HG03565 (cell line): ENCODE measurements at regions not wholly inside any gene's neighbourhood (a gene's known extent, or its start where the extent isn't known, plus 50 kb on each side); places are given as distances from the start of the nearest gene placed in this dataset.

ENCODE experiments used
- ATAC-seq: cut with Tn5 transposase; IDR thresholded peaks from one replicate; pipeline ENCODE4 v1.9.1; 2021; ENCODE audit warnings: mild to moderate bottlenecking, moderate library complexity; ENCODE audit not compliant: unreplicated experiment

DNA sequence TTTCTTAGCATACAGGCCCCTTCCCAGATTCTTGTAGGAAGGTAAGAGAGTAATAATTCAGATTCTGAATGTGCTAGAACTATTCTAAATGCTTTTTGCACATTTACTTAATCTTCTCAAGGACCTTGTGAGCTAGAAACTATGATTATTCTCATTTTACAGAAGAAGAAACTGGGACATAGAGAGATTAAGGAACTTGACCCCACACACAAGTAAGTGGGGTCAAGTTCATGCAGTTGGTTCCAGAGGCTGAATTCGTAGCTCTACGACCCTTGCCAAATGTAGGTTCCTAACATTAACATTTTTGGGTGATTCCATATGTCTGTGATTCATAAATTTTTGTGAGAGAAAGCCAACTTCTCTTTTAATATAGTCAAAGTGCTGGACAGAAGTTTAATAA is 238.1 kb downstream of the LACC1 start:
- no peak for ATAC-seq

DNA sequence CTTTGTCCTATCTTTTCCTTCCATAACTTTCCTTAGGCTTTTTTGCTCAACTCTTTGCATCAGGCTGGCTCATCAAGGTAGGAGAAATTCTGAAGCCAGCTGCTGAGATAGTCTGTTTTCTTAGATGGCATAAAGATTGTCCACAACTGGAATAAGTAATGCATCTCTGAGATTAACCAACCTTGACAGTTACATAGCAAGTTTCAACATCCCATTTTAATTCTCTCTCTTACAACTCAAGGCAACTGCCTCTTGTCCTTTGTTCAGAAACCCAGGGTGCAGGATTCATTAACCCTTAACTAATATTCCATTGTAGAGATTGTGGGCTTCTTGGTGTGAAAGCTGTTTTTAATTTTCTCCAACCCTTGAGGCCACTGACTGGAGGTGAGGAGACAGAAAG is 239.2 kb downstream of the LACC1 start:
- no peak for ATAC-seq

GRCh38 chr13:44120043-44120442 is 240.3 kb downstream of the LACC1 start:
- no peak for ATAC-seq

DNA sequence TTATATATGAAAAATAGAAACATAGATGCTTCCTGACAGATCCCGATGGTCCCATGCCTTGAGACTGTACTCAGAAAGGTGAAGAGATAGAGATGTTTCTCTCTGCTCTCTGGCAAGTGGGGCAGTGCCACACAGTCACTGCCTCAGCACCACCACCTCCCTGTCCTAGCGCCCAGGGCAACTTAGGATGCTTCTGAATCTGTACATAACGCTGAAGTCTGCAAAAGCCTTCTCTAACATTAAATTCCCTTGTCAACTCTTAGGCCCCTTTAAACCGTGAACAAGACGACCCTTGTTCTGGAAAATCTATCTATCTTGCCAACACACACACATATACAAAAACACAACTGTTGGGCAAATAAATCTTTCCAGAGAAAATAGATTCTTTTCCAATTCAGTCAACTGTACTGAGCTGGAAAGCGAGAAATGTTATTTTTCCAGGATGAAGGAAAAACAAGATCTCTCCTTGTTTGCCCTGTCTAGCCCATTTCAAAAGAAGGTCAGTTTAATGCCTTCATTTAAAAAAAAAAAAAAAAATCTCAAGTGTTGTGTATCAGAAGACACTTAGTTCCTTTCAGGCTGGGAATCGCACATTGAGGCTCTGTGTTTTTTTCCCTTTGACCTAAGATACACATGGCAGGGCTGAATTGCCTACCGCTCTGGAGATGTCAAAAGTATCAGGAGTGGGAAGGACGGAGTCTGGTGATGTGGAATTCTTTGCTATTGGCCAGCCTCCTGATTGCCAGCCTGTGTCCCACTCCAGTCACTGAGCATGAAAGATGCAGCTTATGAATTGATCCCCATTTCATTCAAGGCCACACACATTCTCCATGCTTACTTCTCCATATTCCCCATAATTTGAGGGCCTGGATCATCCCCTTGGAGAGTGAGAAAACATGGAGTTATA is 241.4 kb downstream of the LACC1 start:
- ATAC-seq = no peak

DNA sequence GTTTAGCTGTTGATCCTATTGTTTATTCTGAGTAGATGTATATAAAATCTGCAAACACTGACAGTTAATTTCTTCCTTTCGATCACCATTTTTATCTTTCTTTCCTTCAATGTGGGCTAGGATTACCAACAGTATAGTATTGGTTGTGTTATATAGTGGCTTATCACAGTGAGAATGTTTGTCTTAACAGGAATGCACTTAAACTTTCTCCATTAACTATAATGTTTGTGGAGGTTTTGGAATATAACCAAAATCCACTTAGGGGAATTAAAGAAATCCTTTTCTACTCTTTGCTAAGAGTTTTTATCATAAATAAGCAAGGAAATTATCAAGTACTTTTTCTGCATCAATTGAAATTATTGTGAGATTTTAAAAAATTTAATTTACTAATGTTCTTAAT is 244.6 kb downstream of the LACC1 start:
- no peak for ATAC-seq

DNA sequence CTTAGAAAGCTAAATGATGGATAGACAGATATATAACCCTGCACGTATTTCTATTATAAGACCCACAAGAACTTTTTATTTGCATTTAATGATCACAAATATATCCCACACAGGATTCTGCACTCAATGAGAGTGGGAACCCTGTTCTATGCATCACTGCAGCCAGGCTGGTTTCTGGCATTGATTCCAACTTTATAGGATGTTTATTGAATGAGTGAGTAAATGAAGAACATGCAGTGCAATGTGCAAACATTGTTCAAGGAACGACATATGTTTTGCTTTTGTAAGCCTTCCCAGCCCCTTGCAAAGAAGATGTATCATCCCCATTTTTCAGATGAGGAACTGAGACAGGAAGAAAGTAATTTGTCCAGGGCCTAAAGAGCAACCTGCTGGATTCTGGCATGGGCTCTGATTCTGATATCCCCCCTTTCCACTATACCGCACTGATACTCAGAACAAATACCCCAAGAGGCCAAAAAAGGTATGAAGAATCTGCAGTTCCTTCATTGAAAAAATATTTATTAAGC is 246.3 kb downstream of the LACC1 start:
- no peak for ATAC-seq

DNA sequence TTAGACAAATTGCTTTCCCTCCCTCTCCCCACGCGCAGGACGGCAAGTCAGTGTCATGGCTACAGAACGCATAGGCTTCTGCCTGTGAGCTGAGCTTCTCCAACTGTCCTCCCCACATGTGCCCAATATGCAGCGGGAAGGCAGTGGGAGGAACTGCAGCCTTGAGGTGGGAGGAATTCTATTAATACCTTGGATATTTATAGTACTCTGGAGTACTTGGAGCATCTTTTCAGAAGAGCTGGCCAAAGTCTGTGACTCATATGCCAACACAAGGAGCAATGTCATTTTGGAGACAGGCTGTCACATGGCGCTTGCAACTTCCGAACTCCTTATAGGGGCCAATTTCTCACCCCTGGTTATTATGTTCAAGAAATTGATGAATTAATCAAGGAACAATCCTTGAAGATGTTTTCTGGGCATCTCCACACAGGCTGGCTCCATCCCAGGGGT is 245.0 kb upstream of the SERP2 start:
- ATAC-seq = no peak

DNA sequence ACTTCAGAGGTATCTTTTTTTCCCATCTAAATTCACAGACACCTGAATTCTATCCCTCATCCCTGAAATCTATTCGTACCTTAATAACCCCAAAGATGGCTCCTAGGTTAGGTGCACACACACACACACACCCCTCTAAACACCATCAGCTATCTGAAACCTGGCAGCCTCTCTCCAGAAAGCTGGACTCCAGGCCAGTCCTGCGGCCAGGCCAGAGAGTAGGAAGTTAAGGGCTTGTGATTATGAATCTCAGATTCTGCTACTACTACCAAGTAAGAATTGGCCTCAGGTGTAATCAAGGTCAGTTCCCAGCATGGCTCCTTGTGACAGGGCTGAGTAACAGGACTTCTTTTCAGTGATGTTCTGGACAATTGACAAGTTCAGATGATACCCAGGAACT is 244.2 kb upstream of the SERP2 start:
- ATAC-seq = no peak

DNA sequence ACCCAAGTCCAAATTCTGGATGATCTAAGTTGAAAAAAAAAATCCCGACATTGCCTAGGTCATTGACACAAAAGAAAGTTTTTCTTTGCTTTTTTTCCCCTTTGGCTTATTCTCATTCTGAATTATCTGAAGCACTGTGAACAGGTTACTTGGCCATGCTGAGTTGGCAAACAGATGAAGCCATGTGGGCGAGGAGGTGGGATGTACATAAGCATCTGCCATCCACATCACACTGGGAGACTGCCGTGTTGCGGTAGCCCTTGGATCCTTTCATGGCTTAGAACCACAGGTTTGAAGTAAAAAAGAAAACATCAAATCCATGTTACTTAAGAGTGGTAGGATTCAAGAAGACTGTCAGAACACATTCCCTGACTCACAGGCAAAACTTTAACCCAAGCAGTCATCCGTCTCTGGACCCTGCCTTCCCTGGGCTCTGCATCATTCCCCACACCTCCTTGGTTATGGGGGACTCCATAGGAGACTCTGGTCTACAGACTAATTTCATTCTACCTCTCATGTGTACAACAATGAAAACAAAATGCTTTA is 242.5 kb upstream of the SERP2 start:
- no peak for ATAC-seq

- ATAC-seq = no peak
These were observed 240.9 kb upstream of the SERP2 start for GRCh38 chr13:44132710-44133109.

GRCh38 chr13:44133626-44134025 is 240.0 kb upstream of the SERP2 start:
- ATAC-seq = no peak

DNA sequence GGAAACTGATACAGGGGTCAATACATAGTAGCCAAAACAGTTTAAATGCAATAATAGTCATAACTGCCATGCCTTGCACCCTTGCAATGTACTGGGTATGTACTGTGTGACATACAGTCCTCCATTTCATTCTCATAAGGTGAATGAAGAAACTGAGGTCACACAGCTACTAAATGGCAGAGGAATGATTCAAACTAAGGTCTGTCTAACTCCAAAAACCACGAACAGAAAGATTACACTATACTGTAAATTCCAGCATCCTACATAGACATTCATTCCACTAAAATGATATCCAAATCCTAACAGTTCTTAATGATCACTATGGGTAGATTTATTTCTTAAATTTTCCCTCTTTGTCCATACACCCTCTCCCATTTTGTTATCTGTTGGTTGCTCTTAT is 238.1 kb upstream of the SERP2 start:
- ATAC-seq = no peak

- ATAC-seq = no peak
These were observed 236.8 kb upstream of the SERP2 start for GRCh38 chr13:44136696-44137268.

GRCh38 chr13:44137466-44137865 is 236.2 kb upstream of the SERP2 start:
- no peak for ATAC-seq

DNA sequence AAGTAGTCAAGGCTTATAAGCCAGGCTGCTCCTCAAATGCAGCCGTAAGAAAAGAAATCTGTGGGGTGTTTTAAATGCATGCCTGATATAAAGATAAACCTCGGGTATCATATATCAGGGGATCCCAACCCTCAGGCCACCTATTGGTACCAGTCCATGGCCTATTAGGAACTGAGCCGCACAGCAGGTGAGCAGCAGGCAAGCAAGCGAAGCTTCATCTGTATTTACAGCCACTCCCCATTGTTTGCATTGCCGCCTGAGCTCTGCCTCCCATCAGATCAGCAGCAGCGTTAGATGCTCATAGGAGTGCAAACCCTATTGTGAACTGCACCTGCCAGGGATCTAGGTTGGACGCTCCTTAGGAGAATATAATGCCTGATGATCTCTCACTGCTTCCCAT is 233.5 kb upstream of the SERP2 start:
- ATAC-seq = no peak

DNA sequence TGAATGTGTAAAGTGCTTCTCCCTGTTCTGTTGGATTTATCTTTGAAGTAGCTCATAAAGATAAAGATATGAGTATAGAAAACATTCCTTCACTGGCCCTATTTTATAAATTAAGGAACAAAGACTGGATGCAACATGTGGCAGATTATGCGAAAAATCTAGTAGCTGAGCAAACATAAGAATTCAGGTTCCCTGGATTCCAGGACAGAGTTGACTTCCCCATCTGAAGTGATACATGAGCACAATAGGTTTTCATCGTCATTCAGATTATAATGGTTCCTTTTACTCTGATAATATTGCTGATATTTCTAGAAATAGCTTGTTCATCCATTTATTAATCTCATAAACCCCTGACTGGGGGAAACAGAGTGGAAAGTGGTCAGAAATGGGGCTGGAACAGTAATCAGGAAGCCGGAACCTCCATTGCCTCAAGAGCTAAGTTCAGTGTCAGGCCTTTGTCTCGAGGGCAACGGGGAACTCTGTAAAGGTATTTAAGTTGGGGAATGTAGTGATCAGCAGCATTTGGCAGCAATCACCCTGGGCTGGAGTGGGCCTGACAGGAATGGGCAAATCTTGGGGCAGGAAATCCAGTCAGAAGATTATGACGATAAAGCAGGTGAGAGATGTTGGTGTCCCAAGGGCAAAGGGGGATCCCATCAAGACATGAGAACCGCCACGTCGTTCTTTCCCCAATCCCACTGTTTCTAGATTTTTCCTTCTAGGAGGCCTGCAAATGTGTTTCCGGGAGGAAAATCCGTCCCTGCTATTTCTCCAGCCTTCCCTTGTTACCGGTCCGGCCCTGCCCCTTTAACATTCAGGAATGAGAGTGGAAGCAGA is 232.5 kb upstream of the SERP2 start:
- ATAC-seq = no peak

- ATAC-seq = peak; percentile 99
These were observed 231.7 kb upstream of the SERP2 start for GRCh38 chr13:44141725-44142539.

- ATAC-seq = no peak
These were observed 231.1 kb upstream of the SERP2 start for GRCh38 chr13:44142540-44142867.

DNA sequence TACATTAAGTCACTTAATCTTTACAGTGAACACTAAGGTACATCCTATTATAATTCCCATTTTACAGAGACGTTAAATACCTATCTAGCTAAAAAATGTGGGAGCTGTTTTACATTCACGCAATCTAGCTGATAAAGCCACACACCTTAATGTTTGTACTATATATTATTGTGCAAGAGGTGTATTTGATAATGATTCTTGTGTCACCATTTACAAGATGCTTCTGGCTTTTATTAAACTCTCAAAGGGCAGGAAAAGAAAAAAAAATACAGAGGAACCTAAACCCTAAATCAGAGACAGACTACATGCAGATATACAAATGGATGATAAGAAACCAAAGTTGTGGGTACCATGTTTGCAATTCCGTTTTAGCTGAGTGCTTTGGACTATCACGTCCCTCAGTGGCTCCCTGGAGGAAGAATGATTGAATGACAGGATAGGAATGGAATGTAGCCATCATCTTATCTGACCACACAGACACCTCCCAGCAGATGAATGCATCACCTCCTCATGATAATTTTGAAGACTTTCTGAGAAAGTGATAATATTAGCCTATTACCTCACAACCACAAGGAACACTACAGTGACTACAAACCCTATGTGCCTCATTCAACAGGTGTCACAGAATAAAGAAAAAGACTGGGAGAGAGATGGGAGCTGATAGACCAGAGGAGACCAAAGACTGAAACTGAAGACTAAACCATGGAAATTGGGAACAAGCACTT is 230.5 kb upstream of the SERP2 start:
- ATAC-seq = no peak

GRCh38 chr13:44146138-44146537 is 227.5 kb upstream of the SERP2 start:
- ATAC-seq = no peak
